ENCODE measurements at regions not wholly inside any gene's neighbourhood (a gene's known extent, or its start where the extent isn't known, plus 50 kb on each side); places are given as distances from the start of the nearest gene placed in this dataset.

DNA sequence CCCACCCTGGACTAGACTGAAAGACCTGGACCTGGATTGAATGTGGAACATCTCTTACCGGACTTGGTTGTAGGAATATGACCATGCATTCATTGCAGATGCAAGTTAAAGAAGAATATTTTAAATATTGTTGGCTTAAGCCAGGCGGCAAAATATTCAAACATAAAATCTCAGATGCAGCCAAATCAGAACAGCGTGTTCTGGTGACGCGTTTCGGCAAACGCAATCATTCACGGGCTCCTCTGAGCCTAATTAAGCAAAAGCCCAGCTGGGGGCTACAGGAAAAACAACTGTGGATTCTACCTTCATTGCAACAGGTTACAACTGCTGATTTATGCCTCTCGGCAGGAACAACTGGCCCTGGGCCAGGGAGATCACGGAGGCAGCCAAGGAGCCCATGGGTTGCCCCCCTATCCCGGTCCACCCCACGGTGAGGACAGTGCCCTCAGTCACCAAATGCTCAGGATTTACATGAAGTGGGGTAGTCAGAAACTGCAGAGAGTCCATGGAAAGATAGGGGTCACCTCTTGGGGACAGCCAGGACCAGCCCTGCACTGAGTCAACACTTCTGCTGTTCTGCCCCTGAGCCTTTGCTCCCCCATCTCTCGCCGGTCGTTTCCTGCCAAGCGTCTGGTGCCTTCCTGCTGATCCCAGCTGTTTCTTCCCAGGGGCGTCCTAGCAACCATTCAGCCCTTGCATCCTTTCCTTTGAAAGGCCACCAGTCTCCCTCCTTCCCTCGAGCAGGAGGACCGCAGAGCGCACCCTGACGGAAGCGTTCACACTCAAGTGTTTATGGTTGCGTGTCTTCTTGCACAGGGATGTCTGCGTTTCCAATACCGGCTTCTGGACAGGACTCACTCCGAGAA, 64.4 kb upstream of the SFMBT2 start:
- H4K20me1 ChIP-seq (ENCODE audit: insufficient read depth, low read length) = no peaks in the 10 kb centered on the region
- H3K79me2 ChIP-seq (ENCODE audit: insufficient read depth, low read depth, low read length) = peaks cover 8% of the 10 kb centered on the region; the same call in 1 of the 2 replicates
- H3K9me3 ChIP-seq (ENCODE audit: low read length) = peaks cover 9% of the 10 kb centered on the region; the same call in 1 of the 2 replicates
- intact Hi-C loops (cut with micrococcal nuclease; ENCODE audit: unreplicated experiment) = loop anchor here (10.0 kb wide), 1 partner anchor 1890 kb away; no protein-coding TSS in a partner anchor
- peaks cover 6% of the 10 kb centered on the region; the same call in 1 of the 2 replicates for H3K36me3 ChIP-seq (ENCODE audit: insufficient read depth, low read length)
- no peak for DNase-seq (ENCODE audit: low spot score)
- peak overlapping the region; percentile 56 for H3K4me2 ChIP-seq (ENCODE audit: low read length)
- ChIA-PET POLR2A (interaction anchor here (1.2 to 1.3 kb wide), 2 partner anchors 14 to 17 kb away, joined by 3 read pairs; no protein-coding TSS in a partner anchor), CTCF (ENCODE audit: unreplicated experiment) (no interaction called here)
- TF ChIP-seq CTCF (conservative IDR thresholded peaks at IDR 0.05; ENCODE audit: low read length) (no peak), EZH2phosphoT487 (IDR thresholded peaks at IDR 0.05; ENCODE audit: borderline replicate concordance, low read depth, low read length) (no peak)
- H3K4me3 ChIP-seq (ENCODE audit: low read depth, low read length, poor library complexity, severe bottlenecking) = peak overlapping the region; percentile 5
- peak overlapping the region; percentile 39; the same call in 1 of the 2 replicates for H2AFZ ChIP-seq (ENCODE audit: low read length)
- no peaks in the 10 kb centered on the region for H3K9me2 ChIP-seq (ENCODE audit: insufficient read depth, low read length)
- no TSS peak for BruUV-seq (replicated peaks)
- H3K4me1 ChIP-seq (ENCODE audit: insufficient read depth, low read length, poor library complexity, severe bottlenecking) = peaks cover 95% of the 10 kb centered on the region
- H3K27ac ChIP-seq (ENCODE audit: low read depth, low read length, poor library complexity, severe bottlenecking) = peak overlapping the region; percentile 91

DNA sequence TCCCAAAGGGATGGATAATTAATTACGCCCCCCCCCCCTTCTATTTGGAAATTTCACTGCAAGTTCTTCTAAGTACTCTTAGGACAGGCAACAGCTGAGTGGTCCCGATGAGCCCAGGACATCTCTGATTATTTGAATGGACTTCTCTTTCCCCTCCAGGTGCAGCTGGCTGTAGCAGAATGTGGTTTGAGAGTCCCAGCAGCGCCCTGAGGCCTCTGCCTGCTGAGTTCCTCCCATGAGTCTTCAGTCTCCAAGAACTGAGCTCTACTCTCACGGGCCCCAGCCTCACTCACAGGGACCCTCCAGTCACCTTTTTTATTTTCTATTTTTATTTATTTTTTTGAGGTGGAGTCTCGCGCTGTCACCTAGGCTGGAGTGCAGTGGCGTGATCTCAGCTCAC, 63.6 kb upstream of the SFMBT2 start:
- no peak overlapping the region for H3K4me3 ChIP-seq (ENCODE audit: low read depth, low read length, poor library complexity, severe bottlenecking)
- TF ChIP-seq EZH2phosphoT487 (IDR thresholded peaks at IDR 0.05; ENCODE audit: borderline replicate concordance, low read depth, low read length) (no peak), CTCF (conservative IDR thresholded peaks at IDR 0.05; ENCODE audit: low read length) (no peak)
- no peaks in the 10 kb centered on the region for H4K20me1 ChIP-seq (ENCODE audit: insufficient read depth, low read length)
- H3K36me3 ChIP-seq (ENCODE audit: insufficient read depth, low read length) = peaks cover 6% of the 10 kb centered on the region; the same call in 1 of the 2 replicates
- CTCF ChIA-PET (ENCODE audit: unreplicated experiment) = no interaction called here
- peak overlapping the region; percentile 56 for H3K4me2 ChIP-seq (ENCODE audit: low read length)
- H3K4me1 ChIP-seq (ENCODE audit: insufficient read depth, low read length, poor library complexity, severe bottlenecking) = peaks cover 95% of the 10 kb centered on the region
- H3K9me2 ChIP-seq (ENCODE audit: insufficient read depth, low read length) = no peaks in the 10 kb centered on the region
- POLR2A ChIA-PET = no interaction called here
- intact Hi-C loops (cut with micrococcal nuclease; ENCODE audit: unreplicated experiment) = loop anchor here (5.0 to 10.0 kb wide), 2 partner anchors 547 to 1890 kb away; no protein-coding TSS in a partner anchor
- H3K27ac ChIP-seq (ENCODE audit: low read depth, low read length, poor library complexity, severe bottlenecking) = peak overlapping the region; percentile 91
- DNase-seq (ENCODE audit: low spot score) = peak; percentile 82
- H3K79me2 ChIP-seq (ENCODE audit: insufficient read depth, low read depth, low read length) = peaks cover 9% of the 10 kb centered on the region; the same call in 1 of the 2 replicates
- no TSS peak for BruUV-seq (replicated peaks)
- H3K9me3 ChIP-seq (ENCODE audit: low read length) = peaks cover 9% of the 10 kb centered on the region; the same call in 1 of the 2 replicates
- peak overlapping the region; percentile 27; the same call in 1 of the 2 replicates for H2AFZ ChIP-seq (ENCODE audit: low read length)
